ENCODE measurements at regions not wholly inside any gene's neighbourhood (a gene's known extent, or its start where the extent isn't known, plus 50 kb on each side); places are given as distances from the start of the nearest gene placed in this dataset.

DNA sequence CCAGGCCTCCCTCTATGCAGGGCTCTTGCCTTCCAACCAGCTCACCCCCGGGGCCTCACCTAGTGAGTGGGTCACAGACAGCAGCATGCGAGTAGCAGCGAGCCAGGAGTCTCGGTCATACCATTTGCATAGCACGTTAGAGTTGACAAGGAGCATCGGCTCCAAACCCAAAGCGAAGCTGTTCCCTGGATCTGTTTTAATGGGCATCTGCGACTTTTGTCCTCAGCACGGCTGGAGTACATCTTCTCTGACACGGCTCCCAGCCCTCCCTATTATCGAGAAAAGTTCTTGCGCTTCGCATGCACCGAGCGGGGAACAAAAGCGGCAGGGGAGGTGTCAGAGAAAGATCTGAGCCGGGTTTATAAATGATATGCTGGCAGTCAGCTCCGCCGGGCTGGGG, 253.3 kb downstream of the MAF start:
- Histone ChIP-seq H3K27ac (no peak overlapping the region), H3K4me3 (no peak overlapping the region), H3K4me1 (peaks cover 2% of the 10 kb centered on the region), H3K36me3 (no peaks in the 10 kb centered on the region), H3K27me3 (no peaks in the 10 kb centered on the region), H3K9me3 (no peaks in the 10 kb centered on the region)
- no peak for DNase-seq (ENCODE audit: low spot score in 2 of 2)
- 74% methylated on average over 13 of the region's 19 CpGs for WGBS
- TF ChIP-seq CTCF (IDR thresholded peaks at IDR 0.05) (no peak), EP300 (IDR thresholded peaks at IDR 0.05) (no peak), POLR2AphosphoS5 (IDR thresholded peaks at IDR 0.05) (no peak)

DNA sequence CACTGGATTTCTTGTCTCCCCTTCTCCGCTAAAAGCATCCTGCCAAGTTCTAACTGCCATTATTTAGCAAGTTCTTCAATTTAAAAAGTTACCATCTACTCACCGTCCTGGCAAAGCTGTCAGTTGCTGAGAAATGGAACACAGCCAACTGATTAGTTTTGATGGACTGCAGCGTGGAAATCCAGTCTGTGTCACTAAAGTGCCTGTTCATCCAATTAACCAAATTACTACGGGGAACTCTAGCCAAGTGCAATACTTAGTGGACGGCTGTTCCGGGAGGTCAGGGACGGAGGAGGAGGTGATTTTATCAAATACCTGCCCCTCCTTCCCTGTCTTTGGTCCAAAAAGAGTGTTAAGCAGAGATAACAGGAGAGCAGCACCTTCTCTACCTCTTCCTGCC, 260.7 kb downstream of the MAF start:
- Histone ChIP-seq H3K4me3 (no peak overlapping the region), H3K27me3 (no peaks in the 10 kb centered on the region), H3K36me3 (no peaks in the 10 kb centered on the region), H3K9me3 (no peaks in the 10 kb centered on the region), H3K27ac (no peak overlapping the region), H3K4me1 (no peaks in the 10 kb centered on the region)
- no peak for TF ChIP-seq POLR2AphosphoS5 (IDR thresholded peaks at IDR 0.05)
- no peak for TF ChIP-seq EP300 (IDR thresholded peaks at IDR 0.05)
- no peak for TF ChIP-seq POLR2A (IDR thresholded peaks at IDR 0.05)
- no peak for TF ChIP-seq CTCF (IDR thresholded peaks at IDR 0.05)
- DNase-seq (ENCODE audit: low spot score in 2 of 2), result no peak
- WGBS, result 60% methylated on average over 7 of the region's 7 CpGs

- Histone ChIP-seq H3K9me3 (no peaks in the 10 kb centered on the region), H3K27me3 (no peaks in the 10 kb centered on the region), H3K27ac (no peak overlapping the region), H3K4me1 (no peaks in the 10 kb centered on the region), H3K4me3 (no peak overlapping the region), H3K36me3 (no peaks in the 10 kb centered on the region)
- TF ChIP-seq POLR2A (IDR thresholded peaks at IDR 0.05) (no peak), EP300 (IDR thresholded peaks at IDR 0.05) (no peak), CTCF (IDR thresholded peaks at IDR 0.05) (no peak), POLR2AphosphoS5 (IDR thresholded peaks at IDR 0.05) (no peak)
- DNase-seq (ENCODE audit: low spot score in 2 of 2), result no peak
- 93% methylated on average over 7 of the region's 7 CpGs for WGBS
Measured at GRCh38 chr16:79337906-79338305, 262.6 kb downstream of the MAF start.

- 64% methylated on average over 6 of the region's 6 CpGs for WGBS
- H3K27ac ChIP-seq, result no peak overlapping the region
- TF ChIP-seq POLR2A (IDR thresholded peaks at IDR 0.05) (no peak), EP300 (IDR thresholded peaks at IDR 0.05) (no peak), POLR2AphosphoS5 (IDR thresholded peaks at IDR 0.05) (no peak), CTCF (IDR thresholded peaks at IDR 0.05) (no peak)
- H3K27me3 ChIP-seq, result no peaks in the 10 kb centered on the region
- no peaks in the 10 kb centered on the region for H3K4me1 ChIP-seq
- H3K36me3 ChIP-seq, result no peaks in the 10 kb centered on the region
- no peaks in the 10 kb centered on the region for H3K9me3 ChIP-seq
- no peak overlapping the region for H3K4me3 ChIP-seq
- DNase-seq (ENCODE audit: low spot score in 2 of 2), result no peak
Measured at GRCh38 chr16:79336437-79337229, 263.9 kb downstream of the MAF start.

- Histone ChIP-seq H3K9me3 (no peaks in the 10 kb centered on the region), H3K4me3 (no peak overlapping the region), H3K4me1 (no peaks in the 10 kb centered on the region), H3K27ac (no peak overlapping the region), H3K36me3 (no peaks in the 10 kb centered on the region), H3K27me3 (no peaks in the 10 kb centered on the region)
- 75% methylated on average over 13 of the region's 13 CpGs for WGBS
- TF ChIP-seq POLR2AphosphoS5 (IDR thresholded peaks at IDR 0.05) (no peak), CTCF (IDR thresholded peaks at IDR 0.05) (no peak), POLR2A (IDR thresholded peaks at IDR 0.05) (no peak)
- DNase-seq (ENCODE audit: low spot score in 2 of 2), result no peak
Measured at GRCh38 chr16:79334127-79334526, 266.4 kb downstream of the MAF start.
